Muscle layer of duodenum (tissue), 2 donors: ENCODE measurements at regions not wholly inside any gene's neighbourhood (a gene's known extent, or its start where the extent isn't known, plus 50 kb on each side); places are given as distances from the start of the nearest gene placed in this dataset.

Experiments
- H3K27ac ChIP-seq: one replicate; pipeline ENCODE4 v1.7.0; 2013; ENCODE audit warnings: mild to moderate bottlenecking, low read length
- H3K27me3 ChIP-seq: one replicate; pipeline ENCODE4 v1.7.0; 2013; ENCODE audit warnings: low read depth, mild to moderate bottlenecking, control low read depth, low read length
- H3K36me3 ChIP-seq, 2 donors: one replicate each; pipeline ENCODE4 v1.7.0; 2013; ENCODE audit warnings: low read length in 2 of 2, control low read depth in 1 of 2, mild to moderate bottlenecking in 1 of 2; ENCODE audit not compliant: insufficient read depth in 2 of 2, control insufficient read depth in 1 of 2
- H3K4me1 ChIP-seq, 2 donors: one replicate each; pipeline ENCODE4 v1.7.0; 2013; ENCODE audit warnings: low read length in 2 of 2, mild to moderate bottlenecking in 2 of 2, control low read depth in 1 of 2, moderate library complexity in 1 of 2; ENCODE audit not compliant: insufficient read depth in 2 of 2, control insufficient read depth in 1 of 2
- H3K4me3 ChIP-seq, 2 donors: one replicate each; pipeline ENCODE4 v1.7.0; 2013; ENCODE audit warnings: low read length in 2 of 2, low read depth in 1 of 2, mild to moderate bottlenecking in 1 of 2
- H3K9me3 ChIP-seq, 2 donors: one replicate each; pipeline ENCODE4 v1.7.0; 2013; ENCODE audit warnings: low read length in 2 of 2, control low read depth in 1 of 2, mild to moderate bottlenecking in 1 of 2; ENCODE audit not compliant: control insufficient read depth in 1 of 2
- donor health status: healthy.

GRCh38 chr17:69637446-69638156 is 223.1 kb downstream of the MAP2K6 start:
- H3K4me1 ChIP-seq = no peaks in the 10 kb centered on the region
- H3K36me3 ChIP-seq = no peaks in the 10 kb centered on the region
- no peaks in the 10 kb centered on the region for H3K27me3 ChIP-seq
- no peak overlapping the region for H3K4me3 ChIP-seq
- no peaks in the 10 kb centered on the region for H3K9me3 ChIP-seq
- no peak overlapping the region for H3K27ac ChIP-seq

- Histone ChIP-seq H3K9me3 (no peaks in the 10 kb centered on the region), H3K4me3 (no peak overlapping the region), H3K4me1 (no peaks in the 10 kb centered on the region), H3K27me3 (no peaks in the 10 kb centered on the region), H3K27ac (no peak overlapping the region), H3K36me3 (no peaks in the 10 kb centered on the region)
Measured at GRCh38 chr17:69639096-69639495, 224.6 kb downstream of the MAP2K6 start.

DNA sequence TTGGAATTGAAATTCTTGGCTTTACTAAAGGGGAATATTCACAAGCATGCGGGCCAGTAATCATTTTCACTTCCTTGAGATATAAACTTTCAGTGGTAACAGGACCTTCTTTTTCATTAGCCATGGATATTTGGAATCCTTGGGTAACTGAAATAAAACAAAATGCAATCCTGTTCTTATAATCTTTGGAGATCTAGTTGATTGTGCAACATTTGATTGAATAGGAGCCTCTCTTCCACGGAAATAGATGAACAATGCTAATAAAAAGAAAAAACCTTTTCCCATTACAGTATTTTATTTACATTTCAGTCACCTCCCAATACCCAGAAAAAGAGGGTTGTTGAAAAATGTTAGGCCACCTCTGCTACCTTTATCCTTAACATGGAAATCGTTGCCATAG is 225.6 kb downstream of the MAP2K6 start:
- Histone ChIP-seq H3K36me3 (no peaks in the 10 kb centered on the region), H3K4me1 (no peaks in the 10 kb centered on the region), H3K27ac (no peak overlapping the region), H3K4me3 (no peak overlapping the region), H3K27me3 (no peaks in the 10 kb centered on the region), H3K9me3 (no peaks in the 10 kb centered on the region)

DNA sequence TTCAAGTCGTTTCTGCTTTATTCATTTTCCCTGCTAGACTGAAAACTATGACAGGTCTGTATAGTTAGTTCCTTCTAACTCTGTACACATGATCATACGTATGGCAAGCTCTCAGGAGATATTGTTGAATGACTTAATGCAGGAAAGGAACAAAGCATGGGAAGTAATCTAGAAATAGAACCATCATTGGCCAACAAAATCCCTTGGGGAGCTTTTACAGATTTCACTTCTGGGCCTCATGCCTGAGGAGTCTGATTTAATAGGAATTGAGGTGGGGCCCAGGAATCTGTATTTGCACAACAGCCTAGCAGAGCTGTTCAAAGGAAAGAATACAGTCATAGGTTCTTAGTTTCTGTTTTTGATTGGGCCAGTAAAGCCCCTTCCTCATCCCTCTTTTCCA is 229.2 kb downstream of the MAP2K6 start:
- Histone ChIP-seq H3K27me3 (no peaks in the 10 kb centered on the region), H3K4me1 (no peaks in the 10 kb centered on the region), H3K4me3 (no peak overlapping the region), H3K27ac (no peak overlapping the region), H3K9me3 (no peaks in the 10 kb centered on the region), H3K36me3 (no peaks in the 10 kb centered on the region)

DNA sequence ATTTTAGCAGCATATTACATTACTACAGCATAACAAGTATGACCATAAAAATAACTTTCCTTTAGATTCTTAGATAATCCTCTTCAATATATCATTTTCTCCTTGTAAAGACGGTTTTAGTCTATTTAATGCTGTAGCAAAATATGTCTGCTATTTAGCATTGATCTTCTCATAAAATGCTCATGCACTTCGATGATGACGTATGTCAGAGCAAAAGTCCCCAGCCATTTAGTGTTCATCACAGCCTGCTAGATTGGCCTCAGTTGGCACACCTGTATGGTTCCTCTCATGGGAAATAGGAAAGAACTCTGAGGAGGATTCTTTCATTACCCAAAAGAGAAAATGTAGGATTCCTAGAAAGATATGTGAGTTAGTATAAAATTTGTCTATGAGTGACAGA is 232.2 kb downstream of the MAP2K6 start:
- Histone ChIP-seq H3K27ac (no peak overlapping the region), H3K36me3 (no peaks in the 10 kb centered on the region), H3K4me1 (no peaks in the 10 kb centered on the region), H3K9me3 (no peaks in the 10 kb centered on the region), H3K4me3 (no peak overlapping the region), H3K27me3 (no peaks in the 10 kb centered on the region)

- no peaks in the 10 kb centered on the region for H3K27me3 ChIP-seq
- H3K4me3 ChIP-seq = no peak overlapping the region
- no peaks in the 10 kb centered on the region for H3K36me3 ChIP-seq
- no peak overlapping the region for H3K27ac ChIP-seq
- H3K4me1 ChIP-seq = peaks cover 0 to 9% of the 10 kb centered on the region in 2 donors
- H3K9me3 ChIP-seq = no peaks in the 10 kb centered on the region
Measured at GRCh38 chr17:69650881-69651280, 236.4 kb downstream of the MAP2K6 start.

GRCh38 chr17:69651921-69652320 is 237.4 kb downstream of the MAP2K6 start:
- Histone ChIP-seq H3K27ac (no peak overlapping the region), H3K4me3 (no peak overlapping the region), H3K9me3 (no peaks in the 10 kb centered on the region), H3K4me1 (peaks cover 0 to 9% of the 10 kb centered on the region in 2 donors), H3K36me3 (no peaks in the 10 kb centered on the region), H3K27me3 (no peaks in the 10 kb centered on the region)

DNA sequence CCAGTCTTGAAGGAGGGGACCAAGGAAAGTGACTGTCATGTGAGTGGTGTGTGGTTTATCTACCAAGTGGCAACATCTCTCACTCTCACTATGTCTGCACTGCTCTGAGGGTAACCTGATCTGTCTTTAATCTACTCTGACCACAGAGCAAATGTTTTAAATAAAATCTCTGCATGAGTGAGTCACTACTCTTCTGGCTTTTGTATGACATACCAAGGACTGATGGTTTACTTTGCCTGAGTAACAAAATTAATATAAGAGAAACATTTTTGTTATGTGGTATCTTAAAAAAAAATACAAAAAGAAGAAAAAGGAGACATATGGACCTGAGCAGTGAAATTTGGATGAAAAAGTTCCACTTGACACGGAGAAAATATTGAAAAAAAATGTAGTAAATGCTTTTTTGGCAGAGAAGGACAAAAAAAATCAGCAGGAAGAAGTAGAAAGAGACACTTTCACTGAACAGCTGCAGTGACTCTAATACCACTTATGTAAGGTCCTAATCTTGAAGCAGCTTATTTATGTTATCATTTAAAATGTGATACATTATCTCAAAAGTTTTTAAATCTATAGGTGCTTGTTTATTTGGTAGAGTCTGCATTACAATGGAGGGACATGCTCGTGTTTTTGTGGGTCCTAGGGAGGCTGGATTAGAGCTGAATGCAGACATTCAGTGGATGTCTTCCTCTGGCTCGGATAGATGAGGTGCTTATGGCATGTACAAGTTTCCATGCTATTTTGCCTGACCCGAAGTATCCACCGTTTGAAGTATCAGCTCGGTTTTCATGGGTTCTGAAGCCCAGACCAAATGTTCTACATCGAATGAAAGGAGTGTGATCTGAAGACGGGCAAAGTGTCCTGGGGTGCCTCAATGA is 240.7 kb downstream of the MAP2K6 start:
- Histone ChIP-seq H3K27ac (no peak overlapping the region), H3K9me3 (no peaks in the 10 kb centered on the region), H3K4me3 (no peak overlapping the region), H3K4me1 (peaks cover 0 to 9% of the 10 kb centered on the region in 2 donors), H3K36me3 (no peaks in the 10 kb centered on the region), H3K27me3 (no peaks in the 10 kb centered on the region)

GRCh38 chr17:69655902-69656301 is 241.4 kb downstream of the MAP2K6 start:
- no peak overlapping the region for H3K4me3 ChIP-seq

DNA sequence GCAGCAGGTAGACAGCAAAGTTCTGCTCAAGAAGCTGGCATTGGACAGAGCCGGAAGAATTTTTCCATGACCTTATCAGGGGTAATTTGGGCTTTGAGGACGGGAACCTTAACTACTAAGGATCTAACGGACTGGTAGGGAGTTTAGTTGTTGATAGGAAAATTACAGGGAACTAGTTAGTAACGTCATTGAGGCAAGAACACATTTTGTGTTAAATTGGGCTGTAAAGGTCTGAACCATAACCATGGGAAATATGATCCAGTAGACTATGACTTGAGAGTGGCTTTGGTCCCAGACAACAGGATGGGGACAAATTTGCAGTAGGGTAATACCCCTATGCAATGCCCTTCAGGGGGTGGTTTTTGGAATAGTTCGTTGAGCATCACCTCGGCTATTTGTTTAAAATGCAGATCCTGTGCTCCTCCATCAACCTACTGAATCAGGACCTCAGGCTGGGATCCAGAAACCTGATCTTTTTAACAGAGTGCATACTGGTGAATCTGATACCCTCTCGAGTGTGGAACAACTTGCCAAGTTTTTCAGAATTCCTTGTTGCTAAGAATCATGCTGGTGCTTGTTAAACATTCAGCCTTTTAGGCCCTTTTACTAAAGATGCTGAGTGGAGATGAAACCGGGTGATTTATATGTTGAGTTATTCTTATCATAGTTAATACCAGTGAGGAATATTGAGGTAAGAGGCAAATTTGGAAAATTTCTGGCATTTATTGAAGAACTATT is 255.1 kb downstream of the MAP2K6 start:
- Histone ChIP-seq H3K36me3 (no peaks in the 10 kb centered on the region), H3K4me1 (no peaks in the 10 kb centered on the region), H3K27ac (no peak overlapping the region), H3K27me3 (no peaks in the 10 kb centered on the region), H3K4me3 (no peak overlapping the region), H3K9me3 (no peaks in the 10 kb centered on the region)

More at GRCh38 chr17:69655902-69656301, 241.4 kb downstream of the MAP2K6 start:
- Histone ChIP-seq H3K9me3 (no peaks in the 10 kb centered on the region), H3K27ac (no peak overlapping the region), H3K36me3 (no peaks in the 10 kb centered on the region), H3K4me1 (peaks cover 0 to 9% of the 10 kb centered on the region in 2 donors), H3K27me3 (no peaks in the 10 kb centered on the region)

DNA sequence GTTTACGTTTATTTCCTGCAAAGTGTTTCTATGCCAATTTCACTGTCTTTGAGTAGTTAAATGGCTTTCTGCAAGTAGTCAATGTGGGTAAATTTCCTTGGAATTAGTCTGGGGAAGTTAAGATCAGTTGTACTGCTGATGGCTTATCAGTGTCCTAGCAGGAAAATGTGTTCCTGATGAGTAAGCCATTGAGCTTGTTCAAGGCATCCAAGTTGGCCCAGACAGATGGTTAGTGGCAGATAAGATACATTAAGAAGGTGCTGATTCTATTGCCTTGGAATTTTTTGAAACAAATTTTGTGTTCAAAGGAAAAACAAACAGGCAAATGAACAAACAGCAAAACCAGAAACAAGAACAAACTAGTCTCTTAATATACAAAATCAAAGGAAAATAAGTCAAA is 258.4 kb downstream of the MAP2K6 start:
- Histone ChIP-seq H3K4me3 (no peak overlapping the region), H3K36me3 (no peaks in the 10 kb centered on the region), H3K4me1 (no peaks in the 10 kb centered on the region), H3K9me3 (no peaks in the 10 kb centered on the region), H3K27ac (no peak overlapping the region), H3K27me3 (no peaks in the 10 kb centered on the region)
